IMR-90 (cell line): ENCODE measurements at regions not wholly inside any gene's neighbourhood (a gene's known extent, or its start where the extent isn't known, plus 50 kb on each side); places are given as distances from the start of the nearest gene placed in this dataset.

Experiments used
- ATAC-seq: fragments of 200-7000 bp; cut with Tn5 transposase; 2 replicates; pipeline ENCODE4 v1.9.1; 2020; ENCODE audit warnings: low read depth, mild to moderate bottlenecking, moderate library complexity
- BruUV-seq: library from RNA; stranded (reverse); fragments of 400-500 nt; replicated peaks from 2 replicates; lab custom pipeline; 2021; lab: Mats Ljungman, UMichigan
- CTCF ChIA-PET: fragments of 300-600 bp; formaldehyde crosslinking; extraction: SDS; loops from one replicate; lab custom pipeline; 2021; ENCODE audit warnings: antibody characterized with exemption; lab: Yijun Ruan, JAX
- POLR2A ChIA-PET: fragments of 300-600 bp; sonication (Branson Sonifier 250); formaldehyde crosslinking; loops from one replicate; lab custom pipeline; 2022; ENCODE audit warnings: antibody characterized with exemption; ENCODE audit not compliant: unreplicated experiment; lab: Charles Lee
- DNase-seq: peaks from one replicate; pipeline ENCODE4 v3.0.0; 2013
- H2AFZ ChIP-seq: replicated peaks from 2 replicates; pipeline ENCODE3; 2013; ENCODE audit warnings: low read length, mild to moderate bottlenecking; ENCODE audit not compliant: poor library complexity
- H2AK5ac ChIP-seq: 2 replicates; pipeline ENCODE4 v1.6.1; 2013; ENCODE audit warnings: low read depth, low read length, inconsistent platforms
- H2AK9ac ChIP-seq: replicated peaks from 2 replicates; pipeline ENCODE3; 2013; ENCODE audit warnings: mild to moderate bottlenecking, low read depth, low read length, moderate library complexity; ENCODE audit not compliant: poor library complexity
- H2BK120ac ChIP-seq: 2 replicates; pipeline ENCODE4 v1.6.1; 2013; ENCODE audit warnings: low read depth, low read length, inconsistent platforms
- H2BK15ac ChIP-seq: 3 replicates; pipeline ENCODE4 v1.6.1; 2013; ENCODE audit warnings: low read depth, low read length, inconsistent platforms
- H2BK20ac ChIP-seq: 2 replicates; pipeline ENCODE4 v1.6.1; 2013; ENCODE audit warnings: low read depth, mild to moderate bottlenecking, inconsistent platforms, low read length, moderate library complexity
- H2BK5ac ChIP-seq: 2 replicates; pipeline ENCODE4 v1.6.1; 2013; ENCODE audit warnings: mild to moderate bottlenecking, low read depth, low read length, inconsistent platforms; ENCODE audit not compliant: poor library complexity, severe bottlenecking
- H3K14ac ChIP-seq: replicated peaks from 2 replicates; pipeline ENCODE4 v1.6.1; 2013; ENCODE audit warnings: low read depth, low read length, inconsistent platforms
- H3K18ac ChIP-seq: 2 replicates; pipeline ENCODE4 v1.6.1; 2013; ENCODE audit warnings: low read depth, low read length, control low read depth
- H3K23ac ChIP-seq: 2 replicates; pipeline ENCODE4 v1.6.1; 2013; ENCODE audit warnings: low read depth, low read length, inconsistent platforms
- H3K27ac ChIP-seq: 2 replicates; pipeline ENCODE4 v1.5.1; 2013; ENCODE audit warnings: mild to moderate bottlenecking, control low read depth, low read length; ENCODE audit not compliant: insufficient read depth
- H3K27me3 ChIP-seq: 2 replicates; pipeline ENCODE4 v1.6.1; 2013; ENCODE audit warnings: low read length; ENCODE audit not compliant: control insufficient read depth, insufficient read depth
- H3K36me3 ChIP-seq: 2 replicates; pipeline ENCODE4 v1.6.1; 2013; ENCODE audit warnings: low read length, mixed read lengths; ENCODE audit not compliant: control insufficient read depth, insufficient read depth
- H3K4ac ChIP-seq: 2 replicates; pipeline ENCODE4 v1.6.1; 2013; ENCODE audit warnings: low read depth, low read length, inconsistent platforms
- H3K4me1 ChIP-seq: 2 replicates; pipeline ENCODE4 v1.6.1; 2013; ENCODE audit warnings: low read length, mixed read lengths; ENCODE audit not compliant: control insufficient read depth, insufficient read depth
- H3K4me2 ChIP-seq: 2 replicates; pipeline ENCODE4 v1.6.1; 2013; ENCODE audit warnings: low read depth, mild to moderate bottlenecking, control low read depth, low read length, moderate library complexity
- H3K4me3 ChIP-seq: 2 replicates; pipeline ENCODE4 v1.5.1; 2013; ENCODE audit warnings: low read depth, mild to moderate bottlenecking, control low read depth, low read length, moderate library complexity; ENCODE audit not compliant: insufficient read depth
- H3K56ac ChIP-seq: 2 replicates; pipeline ENCODE4 v1.6.1; 2013; ENCODE audit warnings: low read length, inconsistent platforms; ENCODE audit not compliant: insufficient read depth; ENCODE audit errors: extremely low read depth
- H3K79me1 ChIP-seq, 2 experiments: 2 replicates each; pipeline ENCODE4 v1.6.1; 2013; ENCODE audit warnings: low read length in 2 of 2, inconsistent platforms in 1 of 2, low read depth in 1 of 2
- H3K9ac ChIP-seq: 2 replicates; pipeline ENCODE4 v1.6.1; 2013; ENCODE audit warnings: low read depth, low read length, control low read depth
- H3K9me1 ChIP-seq: 2 replicates; pipeline ENCODE4 v1.6.1; 2013; ENCODE audit warnings: low read length, inconsistent platforms; ENCODE audit not compliant: insufficient read depth
- H3K9me3 ChIP-seq: 2 replicates; pipeline ENCODE4 v1.6.1; 2013; ENCODE audit warnings: low read length; ENCODE audit not compliant: control insufficient read depth, insufficient read depth
- H4K20me1 ChIP-seq: 2 replicates; pipeline ENCODE4 v1.6.1; 2013; ENCODE audit warnings: low read length, inconsistent platforms; ENCODE audit not compliant: insufficient read depth
- H4K5ac ChIP-seq: 2 replicates; pipeline ENCODE4 v1.6.1; 2013; ENCODE audit warnings: mild to moderate bottlenecking, low read depth, low read length, control low read depth
- H4K8ac ChIP-seq, 2 experiments: 2 replicates each; pipeline ENCODE4 v1.6.1; 2013; ENCODE audit warnings: low read depth in 2 of 2, low read length in 2 of 2, control low read depth in 1 of 2, inconsistent platforms in 1 of 2
- H4K91ac ChIP-seq: 2 replicates; pipeline ENCODE4 v1.6.1; 2013; ENCODE audit warnings: low read depth, low read length, inconsistent platforms; ENCODE audit not compliant: insufficient read depth
- BHLHE40 ChIP-seq: fragments of 150-350 bp; IDR thresholded peaks from 2 replicates; pipeline ENCODE4 v1.6.1; 2016; ENCODE audit warnings: mild to moderate bottlenecking, low read depth, low read length
- CEBPB ChIP-seq: IDR thresholded peaks from 2 replicates; pipeline ENCODE4 v1.6.1; 2012; ENCODE audit warnings: low read depth, low read length, improper control_type of control experiment
- MAFK ChIP-seq: IDR thresholded peaks from 2 replicates; pipeline ENCODE4 v1.6.1; 2012; ENCODE audit warnings: low read depth, low read length, improper control_type of control experiment
- MXI1 ChIP-seq: IDR thresholded peaks from 2 replicates; pipeline ENCODE4 v1.6.1; 2012; ENCODE audit warnings: low read depth, mild to moderate bottlenecking, low read length, moderate library complexity, borderline replicate concordance
- POLR2A ChIP-seq: IDR thresholded peaks from 2 replicates; pipeline ENCODE4 v1.6.1; 2012; ENCODE audit warnings: mild to moderate bottlenecking, low read depth, low read length
- WGBS, 2 experiments: methylation state at CpG; one replicate each; pipeline versions ENCODE4 v1.1.5 to v1.1.7; 2013; ENCODE audit warnings: missing lambda C conversion rate in 2 of 2; ENCODE audit not compliant: insufficient read length in 1 of 2; ENCODE audit errors: extremely low coverage in 2 of 2; 5-methylcytosine and 5-hydroxymethylcytosine counted together
- dilution Hi-C: fragments of 300-500 bp; cut with HindIII; formaldehyde crosslinking; loops from one replicate; pipeline ENCODE4 v1.14.3; 2018; ENCODE audit warnings: low sequenced_read_pairs; ENCODE audit not compliant: unreplicated experiment
- in situ Hi-C: fragments of 300-500 bp; cut with MboI; formaldehyde crosslinking; loops from 3 replicates; pipeline ENCODE4 v1.14.3; 2019; ENCODE audit warnings: low sequenced_read_pairs, inconsistent platforms, mixed read lengths
- intact Hi-C: fragments of 100-400 bp; cut with micrococcal nuclease; formaldehyde crosslinking; loops from 2 replicates; pipeline ENCODE4 v1.10.0; 2022
- TF ChIP-seq, protein P1 (sequence below): fragments of 150-350 bp; IDR thresholded peaks from 2 replicates; pipeline ENCODE4 v1.6.1; 2016; ENCODE audit warnings: low read depth, mild to moderate bottlenecking, low read length, moderate library complexity, borderline replicate concordance

DNA sequence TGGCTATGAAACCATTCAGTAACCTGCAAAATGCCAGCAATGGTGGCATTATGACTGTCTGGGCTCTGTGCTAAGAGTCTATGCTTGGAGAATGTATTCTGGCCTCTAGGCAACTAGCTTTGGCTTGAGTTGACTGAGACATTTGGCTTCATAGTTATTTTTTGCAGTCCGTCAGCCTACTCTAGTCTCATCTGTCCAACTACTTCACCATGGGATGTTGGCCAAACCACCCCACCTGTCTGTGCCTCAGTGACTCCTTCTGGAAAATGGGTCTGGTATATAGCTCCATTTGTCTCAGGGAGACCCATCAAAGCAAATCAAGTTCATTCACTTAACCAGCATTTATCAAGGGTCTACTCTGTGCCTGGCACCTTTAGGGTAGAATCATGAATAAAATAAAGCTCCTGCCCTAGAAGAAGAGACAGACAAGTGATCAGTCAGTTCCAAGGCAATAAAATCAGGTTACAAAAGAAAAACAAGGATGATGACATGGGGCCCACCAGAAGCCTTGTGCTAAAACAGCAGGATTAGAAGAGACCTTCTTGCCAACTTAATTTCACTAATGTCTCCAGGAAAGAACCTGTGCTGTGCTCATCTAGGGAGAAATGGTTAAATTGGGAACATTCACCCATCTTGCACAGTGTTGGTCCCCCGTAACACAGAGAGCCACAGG, 102.4 kb upstream of the ARMC2 start:
- POLR2A ChIA-PET, result no interaction called here
- DNase-seq, result no peak
- dilution Hi-C loops, result no loop called here
- H3K14ac ChIP-seq, result no peak overlapping the region
- no peak overlapping the region for H2AK5ac ChIP-seq
- H3K9me1 ChIP-seq, result peaks cover 4% of the 10 kb centered on the region
- H2BK15ac ChIP-seq, result no peak overlapping the region
- no peaks in the 10 kb centered on the region for H3K4me1 ChIP-seq
- CTCF ChIA-PET, result no interaction called here
- no peaks in the 10 kb centered on the region for H4K20me1 ChIP-seq
- H2AFZ ChIP-seq, result no peak overlapping the region
- H4K91ac ChIP-seq, result no peak overlapping the region
- H3K27ac ChIP-seq, result no peak overlapping the region
- H3K4me3 ChIP-seq, result no peak overlapping the region
- H3K9ac ChIP-seq, result no peak overlapping the region
- no peaks in the 10 kb centered on the region for H3K36me3 ChIP-seq
- in situ Hi-C loops, result no loop called here
- TF ChIP-seq, protein P1, sequence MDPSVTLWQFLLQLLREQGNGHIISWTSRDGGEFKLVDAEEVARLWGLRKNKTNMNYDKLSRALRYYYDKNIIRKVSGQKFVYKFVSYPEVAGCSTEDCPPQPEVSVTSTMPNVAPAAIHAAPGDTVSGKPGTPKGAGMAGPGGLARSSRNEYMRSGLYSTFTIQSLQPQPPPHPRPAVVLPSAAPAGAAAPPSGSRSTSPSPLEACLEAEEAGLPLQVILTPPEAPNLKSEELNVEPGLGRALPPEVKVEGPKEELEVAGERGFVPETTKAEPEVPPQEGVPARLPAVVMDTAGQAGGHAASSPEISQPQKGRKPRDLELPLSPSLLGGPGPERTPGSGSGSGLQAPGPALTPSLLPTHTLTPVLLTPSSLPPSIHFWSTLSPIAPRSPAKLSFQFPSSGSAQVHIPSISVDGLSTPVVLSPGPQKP, result no peak
- TF ChIP-seq MAFK (no peak), CEBPB (no peak), POLR2A (no peak), BHLHE40 (no peak), MXI1 (no peak)
- no peak overlapping the region for H3K56ac ChIP-seq
- H3K27me3 ChIP-seq, result no peaks in the 10 kb centered on the region
- no peak overlapping the region for H3K23ac ChIP-seq
- no peak overlapping the region for H2BK5ac ChIP-seq
- no peak overlapping the region for H3K4ac ChIP-seq
- no peak overlapping the region for H2AK9ac ChIP-seq
- no TSS peak for BruUV-seq
- no peak for ATAC-seq
- no peak overlapping the region for H4K5ac ChIP-seq
- H4K8ac ChIP-seq, result no peak overlapping the region
- H3K79me1 ChIP-seq, result no peaks in the 10 kb centered on the region
- WGBS, 2 experiments, result 100% methylated on average over 1 of the region's 2 CpGs; no CpG with 5 or more reads in 1 of the 2 experiments
- no peak overlapping the region for H3K4me2 ChIP-seq
- H3K9me3 ChIP-seq, result no peaks in the 10 kb centered on the region
- H2BK120ac ChIP-seq, result no peak overlapping the region
- no peak overlapping the region for H3K18ac ChIP-seq
- H2BK20ac ChIP-seq, result no peak overlapping the region
- intact Hi-C loops, result loop anchor here (5.0 kb wide), 1 partner anchor 672 kb away; no protein-coding TSS in a partner anchor
